ENCODE measurements at regions not wholly inside any gene's neighbourhood (a gene's known extent, or its start where the extent isn't known, plus 50 kb on each side); places are given as distances from the start of the nearest gene placed in this dataset.

DNA sequence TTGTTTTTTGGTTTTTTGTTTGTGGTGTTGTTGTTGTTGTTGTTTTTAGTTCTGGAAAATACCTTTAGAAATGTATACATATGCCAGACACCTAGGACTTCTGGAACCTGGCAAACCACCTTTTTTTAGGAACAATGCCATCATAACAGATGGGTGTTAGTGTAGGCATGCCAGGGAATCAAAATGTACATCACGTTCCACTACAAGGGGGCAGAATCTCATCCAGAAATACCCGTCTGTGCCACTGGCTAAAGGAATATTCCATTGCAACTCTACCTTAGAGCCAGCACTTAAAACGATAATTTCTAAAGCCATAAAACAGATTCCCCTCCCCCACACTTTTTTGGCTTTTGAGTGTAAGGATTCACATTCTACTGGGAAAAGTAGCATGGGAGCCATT is 239.8 kb downstream of the ETV1 start:
- TF ChIP-seq GABPA (IDR thresholded peaks at IDR 0.05 in 1 of 2, conservative IDR thresholded peaks at IDR 0.05 in 1 of 2) (no peak), TAF1 (conservative IDR thresholded peaks at IDR 0.05) (no peak)
- TF ChIP-seq, protein P1, sequence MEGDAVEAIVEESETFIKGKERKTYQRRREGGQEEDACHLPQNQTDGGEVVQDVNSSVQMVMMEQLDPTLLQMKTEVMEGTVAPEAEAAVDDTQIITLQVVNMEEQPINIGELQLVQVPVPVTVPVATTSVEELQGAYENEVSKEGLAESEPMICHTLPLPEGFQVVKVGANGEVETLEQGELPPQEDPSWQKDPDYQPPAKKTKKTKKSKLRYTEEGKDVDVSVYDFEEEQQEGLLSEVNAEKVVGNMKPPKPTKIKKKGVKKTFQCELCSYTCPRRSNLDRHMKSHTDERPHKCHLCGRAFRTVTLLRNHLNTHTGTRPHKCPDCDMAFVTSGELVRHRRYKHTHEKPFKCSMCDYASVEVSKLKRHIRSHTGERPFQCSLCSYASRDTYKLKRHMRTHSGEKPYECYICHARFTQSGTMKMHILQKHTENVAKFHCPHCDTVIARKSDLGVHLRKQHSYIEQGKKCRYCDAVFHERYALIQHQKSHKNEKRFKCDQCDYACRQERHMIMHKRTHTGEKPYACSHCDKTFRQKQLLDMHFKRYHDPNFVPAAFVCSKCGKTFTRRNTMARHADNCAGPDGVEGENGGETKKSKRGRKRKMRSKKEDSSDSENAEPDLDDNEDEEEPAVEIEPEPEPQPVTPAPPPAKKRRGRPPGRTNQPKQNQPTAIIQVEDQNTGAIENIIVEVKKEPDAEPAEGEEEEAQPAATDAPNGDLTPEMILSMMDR (IDR thresholded peaks at IDR 0.05; ENCODE audit: low read depth, low read length, missing input control) = no peak
- TF ChIP-seq, protein P2, sequence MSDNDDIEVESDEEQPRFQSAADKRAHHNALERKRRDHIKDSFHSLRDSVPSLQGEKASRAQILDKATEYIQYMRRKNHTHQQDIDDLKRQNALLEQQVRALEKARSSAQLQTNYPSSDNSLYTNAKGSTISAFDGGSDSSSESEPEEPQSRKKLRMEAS (IDR thresholded peaks at IDR 0.05) = no peak
- TF ChIP-seq, protein P3, sequence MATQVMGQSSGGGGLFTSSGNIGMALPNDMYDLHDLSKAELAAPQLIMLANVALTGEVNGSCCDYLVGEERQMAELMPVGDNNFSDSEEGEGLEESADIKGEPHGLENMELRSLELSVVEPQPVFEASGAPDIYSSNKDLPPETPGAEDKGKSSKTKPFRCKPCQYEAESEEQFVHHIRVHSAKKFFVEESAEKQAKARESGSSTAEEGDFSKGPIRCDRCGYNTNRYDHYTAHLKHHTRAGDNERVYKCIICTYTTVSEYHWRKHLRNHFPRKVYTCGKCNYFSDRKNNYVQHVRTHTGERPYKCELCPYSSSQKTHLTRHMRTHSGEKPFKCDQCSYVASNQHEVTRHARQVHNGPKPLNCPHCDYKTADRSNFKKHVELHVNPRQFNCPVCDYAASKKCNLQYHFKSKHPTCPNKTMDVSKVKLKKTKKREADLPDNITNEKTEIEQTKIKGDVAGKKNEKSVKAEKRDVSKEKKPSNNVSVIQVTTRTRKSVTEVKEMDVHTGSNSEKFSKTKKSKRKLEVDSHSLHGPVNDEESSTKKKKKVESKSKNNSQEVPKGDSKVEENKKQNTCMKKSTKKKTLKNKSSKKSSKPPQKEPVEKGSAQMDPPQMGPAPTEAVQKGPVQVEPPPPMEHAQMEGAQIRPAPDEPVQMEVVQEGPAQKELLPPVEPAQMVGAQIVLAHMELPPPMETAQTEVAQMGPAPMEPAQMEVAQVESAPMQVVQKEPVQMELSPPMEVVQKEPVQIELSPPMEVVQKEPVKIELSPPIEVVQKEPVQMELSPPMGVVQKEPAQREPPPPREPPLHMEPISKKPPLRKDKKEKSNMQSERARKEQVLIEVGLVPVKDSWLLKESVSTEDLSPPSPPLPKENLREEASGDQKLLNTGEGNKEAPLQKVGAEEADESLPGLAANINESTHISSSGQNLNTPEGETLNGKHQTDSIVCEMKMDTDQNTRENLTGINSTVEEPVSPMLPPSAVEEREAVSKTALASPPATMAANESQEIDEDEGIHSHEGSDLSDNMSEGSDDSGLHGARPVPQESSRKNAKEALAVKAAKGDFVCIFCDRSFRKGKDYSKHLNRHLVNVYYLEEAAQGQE (IDR thresholded peaks at IDR 0.05) = no peak

Data from liver (tissue), 3 donors.